GM23338 (cell line): ENCODE measurements at regions not wholly inside any gene's neighbourhood (a gene's known extent, or its start where the extent isn't known, plus 50 kb on each side); places are given as distances from the start of the nearest gene placed in this dataset.

ENCODE experiments used
- ATAC-seq: fragments of 200-7000 bp; cut with Tn5 transposase; 3 replicates; pipeline ENCODE4 v1.9.1; 2020
- DNase-seq: peaks from one replicate; pipeline ENCODE4 v3.0.0-alpha.2; 2015; ENCODE audit warnings: low spot score
- H2AFZ ChIP-seq: fragments of 200-600 bp; sonication (generic); 2 replicates; pipeline ENCODE4 v1.8.0; 2016; ENCODE audit warnings: antibody characterized with exemption, mild to moderate bottlenecking, moderate library complexity
- H3F3A ChIP-seq: fragments of 200-600 bp; sonication (generic); replicated peaks from 2 replicates; pipeline ENCODE4 v1.8.0; 2017; ENCODE audit warnings: antibody characterized with exemption, mixed run types, low read depth
- H3K27ac ChIP-seq: fragments of 200-600 bp; sonication (generic); 2 replicates; pipeline ENCODE4 v1.6.1; 2016; ENCODE audit warnings: low read depth
- H3K27me3 ChIP-seq: fragments of 200-600 bp; sonication (generic); 2 replicates; pipeline ENCODE4 v1.8.0; 2016; ENCODE audit warnings: mild to moderate bottlenecking, mixed run types, moderate library complexity; ENCODE audit not compliant: insufficient read depth
- H3K36me3 ChIP-seq: fragments of 200-600 bp; sonication (generic); 2 replicates; pipeline ENCODE4 v1.8.0; 2016; ENCODE audit warnings: mild to moderate bottlenecking; ENCODE audit not compliant: insufficient read depth
- H3K4me1 ChIP-seq: fragments of 200-600 bp; sonication (generic); 2 replicates; pipeline ENCODE4 v1.8.0; 2016; ENCODE audit warnings: mild to moderate bottlenecking, moderate library complexity; ENCODE audit not compliant: insufficient read depth
- H3K4me2 ChIP-seq: fragments of 200-600 bp; sonication (generic); 2 replicates; pipeline ENCODE4 v1.7.1; 2017; ENCODE audit warnings: mixed run types
- H3K4me3 ChIP-seq: fragments of 200-600 bp; sonication (generic); 2 replicates; pipeline ENCODE4 v1.6.1; 2016; ENCODE audit warnings: mixed run types
- H3K79me2 ChIP-seq: fragments of 200-600 bp; sonication (generic); replicated peaks from 2 replicates; pipeline ENCODE4 v1.8.0; 2017; ENCODE audit warnings: mild to moderate bottlenecking; ENCODE audit not compliant: insufficient read depth
- H3K9me2 ChIP-seq: fragments of 200-600 bp; sonication (generic); 2 replicates; pipeline ENCODE4 v1.8.0; 2017; ENCODE audit not compliant: insufficient read depth
- H4K20me1 ChIP-seq: fragments of 200-600 bp; sonication (generic); replicated peaks from 2 replicates; pipeline ENCODE4 v1.8.0; 2017; ENCODE audit warnings: mild to moderate bottlenecking; ENCODE audit not compliant: insufficient read depth
- H3K27ac Mint-ChIP-seq: 2 replicates; pipeline ENCODE4 v1.8.0; 2020; ENCODE audit warnings: inconsistent platforms, mild to moderate bottlenecking, moderate library complexity, mixed read lengths
- H3K27me3 Mint-ChIP-seq: 3 replicates; pipeline ENCODE4 v1.8.0; 2022; ENCODE audit warnings: low read depth, mild to moderate bottlenecking, moderate library complexity, mixed read lengths, inconsistent platforms; ENCODE audit not compliant: insufficient read depth, poor library complexity
- H3K36me3 Mint-ChIP-seq: 3 replicates; pipeline ENCODE4 v1.8.0; 2021; ENCODE audit warnings: low read depth, mild to moderate bottlenecking, inconsistent platforms, moderate library complexity, mixed read lengths
- H3K4me1 Mint-ChIP-seq: 3 replicates; pipeline ENCODE4 v1.8.0; 2020; ENCODE audit warnings: mild to moderate bottlenecking, inconsistent platforms, mixed read lengths
- H3K4me3 Mint-ChIP-seq: 3 replicates; pipeline ENCODE4 v1.8.0; 2021; ENCODE audit warnings: moderate library complexity, mild to moderate bottlenecking, inconsistent platforms, mixed read lengths
- H3K9me3 Mint-ChIP-seq: 3 replicates; pipeline ENCODE4 v1.8.0; 2020; ENCODE audit warnings: moderate library complexity, mild to moderate bottlenecking, inconsistent platforms, mixed read lengths
- CREB1 ChIP-seq: fragments of 250-450 bp; sonication (Bioruptor Pico); IDR thresholded peaks from 2 replicates; pipeline ENCODE4 v1.5.0; 2020; ENCODE audit warnings: low read depth, mild to moderate bottlenecking, moderate library complexity
- CTCF ChIP-seq, 2 experiments: fragments of 200-600 bp in 1 of 2; sonication (generic) in 1 of 2; conservative IDR thresholded peaks; 2 replicates each; pipeline versions ENCODE4 v1.5.1 to v1.6.1; 2016 to 2017; ENCODE audit warnings: antibody characterized with exemption in 2 of 2, low read depth in 2 of 2, mild to moderate bottlenecking in 2 of 2, moderate library complexity in 1 of 2
- ETS1 ChIP-seq: IDR thresholded peaks from 2 replicates; pipeline ENCODE4 v1.6.1; 2016; ENCODE audit warnings: antibody characterized with exemption
- EZH2 ChIP-seq: fragments of 200-600 bp; sonication (generic); IDR thresholded peaks from one replicate; pipeline ENCODE4 v1.8.0; 2017; ENCODE audit warnings: antibody characterized with exemption, mild to moderate bottlenecking, low read depth; ENCODE audit not compliant: unreplicated experiment
- EZH2phosphoT487 ChIP-seq: fragments of 200-600 bp; sonication (generic); IDR thresholded peaks from one replicate; pipeline ENCODE4 v1.8.1; 2018; ENCODE audit warnings: antibody characterized with exemption; ENCODE audit not compliant: unreplicated experiment
- JUNB ChIP-seq: IDR thresholded peaks from one replicate; pipeline ENCODE4 v1.6.1; 2016; ENCODE audit warnings: antibody characterized with exemption; ENCODE audit not compliant: unreplicated experiment
- NANOG ChIP-seq: IDR thresholded peaks from 2 replicates; pipeline ENCODE4 v1.6.1; 2016; ENCODE audit warnings: antibody characterized with exemption, borderline replicate concordance
- POLR2AphosphoS5 ChIP-seq: IDR thresholded peaks from 2 replicates; pipeline ENCODE4 v1.6.1; 2016; ENCODE audit warnings: antibody characterized with exemption, low read depth
- REST ChIP-seq: IDR thresholded peaks from one replicate; pipeline ENCODE4 v1.6.1; 2018; ENCODE audit warnings: antibody characterized with exemption; ENCODE audit not compliant: unreplicated experiment
- STAT1 ChIP-seq: IDR thresholded peaks from one replicate; pipeline ENCODE4 v1.6.1; 2016; ENCODE audit warnings: antibody characterized with exemption; ENCODE audit not compliant: unreplicated experiment
- ZNF331 ChIP-seq: fragments of 250-450 bp; sonication (Bioruptor Pico); IDR thresholded peaks from 2 replicates; pipeline ENCODE4 v1.5.0; 2020; ENCODE audit warnings: low read depth, mild to moderate bottlenecking, moderate library complexity
- ZNF462 ChIP-seq: fragments of 250-450 bp; sonication (Bioruptor Pico); IDR thresholded peaks from 2 replicates; pipeline ENCODE4 v1.5.0; 2020; ENCODE audit warnings: mild to moderate bottlenecking, moderate library complexity

- no peak for ATAC-seq
- Histone ChIP-seq H2AFZ (peak overlapping the region; percentile 6; the same call in 1 of the 2 replicates), H3K79me2 (no peaks in the 10 kb centered on the region)
These were observed 83.0 kb upstream of the PPARGC1A start for GRCh38 chr4:23972805-23973204.

More at GRCh38 chr4:23972805-23973204, 83.0 kb upstream of the PPARGC1A start:
- DNase-seq, result no peak
- no peak overlapping the region for H3K4me3 Mint-ChIP-seq
- H3K27me3 Mint-ChIP-seq, result peaks cover 1% of the 10 kb centered on the region
- Histone ChIP-seq H4K20me1 (no peaks in the 10 kb centered on the region), H3K4me3 (no peak overlapping the region), H3K4me2 (no peak overlapping the region), H3K27ac (no peak overlapping the region), H3K27me3 (no peaks in the 10 kb centered on the region), H3K4me1 (peaks cover 20% of the 10 kb centered on the region), H3K9me2 (no peaks in the 10 kb centered on the region), H3K36me3 (no peaks in the 10 kb centered on the region), H3F3A (no peaks in the 10 kb centered on the region)
- H3K4me1 Mint-ChIP-seq, result peaks cover 23% of the 10 kb centered on the region
- no peak overlapping the region; the same call in 1 of the 2 replicates for H3K27ac Mint-ChIP-seq
- no peaks in the 10 kb centered on the region for H3K36me3 Mint-ChIP-seq
- H3K9me3 Mint-ChIP-seq, result no peaks in the 10 kb centered on the region
- TF ChIP-seq STAT1 (no peak), ZNF331 (CRISPR knock-in tag) (no peak), REST (no peak), CTCF (conservative IDR thresholded peaks at IDR 0.05; ENCODE audit: low read depth in 2 of 2) (no peak), JUNB (no peak), POLR2AphosphoS5 (no peak), ETS1 (no peak), CREB1 (CRISPR knock-in tag) (no peak), EZH2phosphoT487 (no peak), NANOG (peak; percentile 55), EZH2 (no peak), ZNF462 (CRISPR knock-in tag) (0 out of 2 replicates have a peak, but pooled peaks have one; percentile 59)
